ENCODE measurements at regions not wholly inside any gene's neighbourhood (a gene's known extent, or its start where the extent isn't known, plus 50 kb on each side); places are given as distances from the start of the nearest gene placed in this dataset.

GRCh38 chr5:92991581-92992067 is 589.4 kb downstream of the NR2F1-AS1 start:
- intact Hi-C loops (cut with DNase I), result no loop called here
- DNase-seq (no peak), ATAC-seq (peak; percentile 93 to 94)

DNA sequence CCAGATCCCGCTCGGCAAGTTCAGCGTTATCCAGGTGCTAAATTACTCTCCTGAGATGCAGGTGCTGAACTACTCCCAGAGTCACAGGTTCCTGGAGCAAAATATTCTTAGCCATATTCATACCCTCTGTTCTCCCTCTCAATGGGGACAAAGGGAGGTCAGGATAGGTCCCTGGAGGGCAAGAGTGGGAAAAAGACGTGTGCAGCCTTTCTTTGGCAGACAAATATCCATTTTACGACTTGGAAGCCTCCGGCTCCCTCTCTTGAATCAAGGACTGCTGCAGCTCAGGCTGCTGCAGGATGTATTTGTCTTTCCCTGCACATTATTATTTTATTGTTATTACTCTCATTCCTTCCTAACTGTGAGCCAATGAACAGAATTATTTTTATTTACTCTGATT is 590.2 kb downstream of the NR2F1-AS1 start:
- no peak for DNase-seq
- no peak for ATAC-seq
- intact Hi-C loops (cut with DNase I), result no loop called here

DNA sequence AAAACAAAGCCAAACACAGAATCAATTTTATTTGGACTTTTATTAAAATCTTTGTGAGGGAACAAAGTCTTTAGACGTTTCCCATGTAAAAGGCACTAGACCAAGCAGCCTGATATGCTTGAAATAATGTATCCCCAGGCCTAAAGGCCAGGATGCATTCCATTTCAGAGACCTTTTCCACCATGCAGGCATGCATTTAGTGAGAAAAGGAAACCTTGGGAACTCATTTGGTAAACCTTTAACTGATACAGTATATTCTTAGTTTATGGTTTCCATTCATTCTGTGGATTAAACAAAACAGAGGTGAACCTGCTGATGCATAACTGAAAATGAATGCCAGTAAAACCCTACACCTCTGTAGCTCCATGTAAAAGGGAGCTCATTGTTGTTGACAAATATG is 600.0 kb downstream of the NR2F1-AS1 start:
- no peak for ATAC-seq
- intact Hi-C loops (cut with DNase I), result no loop called here
- no peak for DNase-seq

GRCh38 chr5:92980491-92980890 is 600.5 kb downstream of the NR2F1-AS1 start:
- intact Hi-C loops (cut with DNase I), result no loop called here

DNA sequence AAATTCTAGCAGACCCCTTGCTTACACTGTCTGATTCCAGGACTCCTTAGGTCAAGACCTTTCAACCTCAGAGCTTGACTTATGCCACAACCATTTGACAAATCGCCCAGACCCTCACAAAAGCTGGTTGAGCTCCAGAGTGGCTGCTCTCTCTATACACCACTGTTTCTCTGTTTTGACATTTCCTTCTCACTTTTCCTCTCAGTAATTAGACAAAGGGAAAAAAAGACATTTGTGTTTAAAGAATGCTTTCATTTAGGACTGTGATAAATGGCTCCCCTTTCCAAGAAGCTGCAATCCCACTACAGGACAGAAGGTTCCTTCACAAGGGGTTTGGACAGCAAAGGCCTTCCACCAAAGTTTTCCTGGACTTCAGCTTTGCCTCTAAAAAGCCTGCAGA is 601.3 kb downstream of the NR2F1-AS1 start:
- intact Hi-C loops (cut with DNase I), result no loop called here
- DNase-seq (no peak), ATAC-seq (no peak)

More at GRCh38 chr5:92980491-92980890, 600.5 kb downstream of the NR2F1-AS1 start:
- DNase-seq, result no peak
- ATAC-seq, result no peak

DNA sequence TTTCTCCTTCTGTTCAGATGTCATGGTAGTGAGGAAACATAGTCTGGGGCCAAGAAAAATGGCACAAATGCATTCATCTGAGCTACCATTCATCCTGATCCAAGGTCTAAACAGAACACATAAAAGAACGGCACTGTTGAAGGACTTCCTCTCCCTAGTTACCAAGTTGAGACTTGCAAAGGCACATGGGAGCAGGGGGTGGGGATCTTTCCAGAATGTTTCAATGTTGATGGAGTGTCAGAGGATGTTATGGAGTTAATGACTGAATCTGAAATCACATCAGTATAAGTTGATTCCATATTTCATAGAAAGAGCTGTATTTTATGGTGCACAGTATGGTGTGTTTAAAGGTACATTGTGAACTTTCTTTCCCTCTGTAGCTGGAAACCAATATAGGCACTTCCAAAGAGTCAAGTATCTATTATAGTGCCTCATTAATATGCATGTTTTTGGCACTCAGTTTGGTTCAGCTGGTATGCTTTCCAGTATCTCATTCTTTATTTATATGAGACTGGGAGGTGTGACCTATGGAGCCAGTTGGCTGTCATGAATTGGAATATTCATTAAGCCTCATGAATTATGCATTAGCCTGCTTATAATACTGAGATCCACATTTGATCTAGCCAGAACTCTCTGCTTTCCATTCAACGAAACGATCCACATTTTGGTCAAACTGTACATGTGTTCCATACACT is 603.0 kb downstream of the NR2F1-AS1 start:
- no peak for ATAC-seq
- intact Hi-C loops (cut with DNase I), result no loop called here

DNA sequence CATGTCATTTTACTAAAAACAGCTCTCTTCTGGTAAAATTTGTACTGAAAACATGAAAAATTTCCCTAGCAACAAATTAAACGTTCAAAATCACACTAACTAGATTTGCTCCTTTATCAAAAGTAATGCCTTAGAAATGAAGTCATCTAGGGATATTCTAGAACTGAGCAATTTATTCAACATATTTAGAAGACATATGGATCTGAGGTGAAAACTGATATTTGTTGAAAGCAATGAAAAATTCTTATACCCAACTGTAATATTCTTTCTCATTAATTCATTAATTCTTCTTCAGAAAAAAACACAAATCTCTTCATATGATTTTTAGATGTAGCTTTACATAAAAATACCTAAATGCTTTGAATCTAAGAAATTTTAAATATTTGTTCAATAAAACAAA is 604.9 kb downstream of the NR2F1-AS1 start:
- ATAC-seq (no peak), DNase-seq (no peak)
- intact Hi-C loops (cut with DNase I), result no loop called here

More for the DNA sequence above, 603.0 kb downstream of the NR2F1-AS1 start:
- DNase-seq, result no peak

GRCh38 chr5:92969781-92970237 is 611.2 kb downstream of the NR2F1-AS1 start:
- DNase-seq, result no peak
- intact Hi-C loops (cut with DNase I), result no loop called here
- ATAC-seq, result no peak

DNA sequence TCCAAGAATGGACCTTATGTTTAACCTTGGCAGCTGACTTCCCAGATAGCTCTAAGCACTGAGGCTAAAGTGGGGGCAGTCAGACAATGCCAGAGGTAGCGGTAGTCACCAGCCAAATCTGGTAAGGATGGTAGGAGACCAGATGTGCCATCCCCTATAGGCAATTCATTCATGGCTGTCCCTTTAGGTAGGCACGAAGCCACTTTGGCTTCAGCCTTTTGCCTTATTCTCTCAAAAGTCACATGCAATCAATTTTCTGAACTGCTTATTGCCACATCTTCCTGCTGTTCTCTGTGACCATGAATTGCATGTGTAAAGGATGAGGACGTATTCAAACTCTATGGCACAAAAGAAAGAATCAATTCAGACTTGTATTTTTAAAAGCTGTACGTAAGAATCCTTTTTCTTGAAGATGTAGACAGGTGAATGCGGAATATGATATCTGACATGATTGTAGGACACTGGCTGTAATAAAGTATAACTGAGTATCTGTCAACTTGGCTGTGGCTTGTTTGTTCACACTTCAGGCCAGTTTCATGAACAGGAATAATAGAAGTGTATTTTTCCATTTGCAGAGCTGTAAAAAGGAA is 611.7 kb downstream of the NR2F1-AS1 start:
- no peak for ATAC-seq
- DNase-seq, result no peak
- intact Hi-C loops (cut with DNase I), result no loop called here

DNA sequence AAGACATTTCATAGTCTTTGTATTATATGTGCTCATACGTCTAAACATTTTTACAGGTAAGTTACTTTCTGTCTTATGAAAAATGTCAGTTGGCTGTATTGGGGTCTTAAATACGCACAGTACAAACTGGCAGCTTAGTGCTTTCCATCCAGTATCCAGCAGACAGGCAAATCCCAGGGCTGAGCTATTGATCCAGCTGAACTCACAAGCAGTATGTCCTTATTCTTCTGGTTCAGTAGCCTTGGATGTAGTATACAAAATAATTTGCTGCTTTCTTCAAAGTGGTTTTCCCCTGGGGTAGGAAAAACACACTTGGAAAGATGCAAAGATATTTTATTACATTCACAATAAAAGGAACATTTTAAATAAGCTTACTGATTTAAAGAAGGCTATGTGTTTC is 617.2 kb downstream of the NR2F1-AS1 start:
- intact Hi-C loops (cut with DNase I), result no loop called here
- no peak for DNase-seq
- ATAC-seq, result no peak

GRCh38 chr5:92962752-92963151 is 618.3 kb downstream of the NR2F1-AS1 start:
- ATAC-seq (peak; percentile 81 to 83), DNase-seq (peak; percentile 35)
- intact Hi-C loops (cut with DNase I), result no loop called here

GRCh38 chr5:92956886-92957285 is 624.1 kb downstream of the NR2F1-AS1 start:
- intact Hi-C loops (cut with DNase I), result no loop called here
- ATAC-seq (peak in 1 of 2 donors; percentile 32), DNase-seq (no peak)

DNA sequence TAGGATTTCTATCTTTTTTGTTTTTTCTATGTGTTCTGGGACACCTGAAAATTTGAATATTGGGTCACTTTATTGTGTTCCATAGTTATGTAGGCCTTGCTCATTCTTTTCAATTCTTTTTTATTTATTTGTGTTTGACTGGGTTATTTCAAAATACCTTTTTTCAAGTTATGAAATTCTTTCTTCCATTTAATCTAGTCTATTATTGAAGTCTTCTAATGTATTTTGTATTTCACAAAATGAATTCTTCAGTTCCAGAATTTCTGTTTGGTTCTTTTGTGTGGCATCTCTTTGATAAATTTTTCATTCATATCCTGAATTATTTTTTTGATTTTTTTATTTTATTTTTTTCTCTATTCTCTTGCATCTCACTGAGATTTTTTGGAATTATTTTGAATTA is 628.8 kb downstream of the NR2F1-AS1 start:
- ATAC-seq (no peak), DNase-seq (no peak)
- intact Hi-C loops (cut with DNase I), result no loop called here

DNA sequence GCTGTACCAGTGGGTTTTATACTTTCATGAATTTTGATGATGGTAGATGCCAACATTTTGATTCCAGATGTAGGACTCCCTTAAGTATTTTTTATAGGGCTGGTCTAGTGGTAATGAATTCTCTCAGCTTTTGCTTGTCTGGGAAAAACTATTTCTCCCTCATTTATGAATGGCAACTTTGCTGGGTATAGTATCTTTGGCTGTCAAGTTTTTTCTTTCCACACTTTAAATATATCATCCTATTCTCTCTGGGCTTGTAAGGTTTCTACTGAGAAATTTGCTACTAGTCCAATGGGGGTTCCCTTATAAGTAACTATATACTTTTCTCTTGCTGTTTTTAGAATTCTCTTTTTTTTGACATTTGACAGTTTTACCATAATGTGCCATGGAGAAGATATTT is 629.3 kb downstream of the NR2F1-AS1 start:
- no peak for DNase-seq
- intact Hi-C loops (cut with DNase I), result no loop called here
- no peak for ATAC-seq

- DNase-seq, result no peak
- intact Hi-C loops (cut with DNase I), result no loop called here
- ATAC-seq, result no peak
Observed at GRCh38 chr5:92946546-92946945, 634.5 kb downstream of the NR2F1-AS1 start.

GRCh38 chr5:92945605-92946097 is 635.4 kb downstream of the NR2F1-AS1 start:
- intact Hi-C loops (cut with DNase I), result no loop called here
- DNase-seq, result no peak
- ATAC-seq, result peak in 1 of 2 donors; percentile 58

- peak in 1 of 2 donors; percentile 68 for ATAC-seq
- intact Hi-C loops (cut with DNase I), result no loop called here
Observed at GRCh38 chr5:92944903-92945604, 636.0 kb downstream of the NR2F1-AS1 start.

GRCh38 chr5:92944337-92944736 is 636.7 kb downstream of the NR2F1-AS1 start:
- DNase-seq (no peak), ATAC-seq (no peak)
- intact Hi-C loops (cut with DNase I), result no loop called here

More at GRCh38 chr5:92944903-92945604, 636.0 kb downstream of the NR2F1-AS1 start:
- DNase-seq, result no peak

GRCh38 chr5:92942762-92943161 is 638.3 kb downstream of the NR2F1-AS1 start:
- DNase-seq, result no peak
- ATAC-seq, result no peak
- intact Hi-C loops (cut with DNase I), result no loop called here

DNA sequence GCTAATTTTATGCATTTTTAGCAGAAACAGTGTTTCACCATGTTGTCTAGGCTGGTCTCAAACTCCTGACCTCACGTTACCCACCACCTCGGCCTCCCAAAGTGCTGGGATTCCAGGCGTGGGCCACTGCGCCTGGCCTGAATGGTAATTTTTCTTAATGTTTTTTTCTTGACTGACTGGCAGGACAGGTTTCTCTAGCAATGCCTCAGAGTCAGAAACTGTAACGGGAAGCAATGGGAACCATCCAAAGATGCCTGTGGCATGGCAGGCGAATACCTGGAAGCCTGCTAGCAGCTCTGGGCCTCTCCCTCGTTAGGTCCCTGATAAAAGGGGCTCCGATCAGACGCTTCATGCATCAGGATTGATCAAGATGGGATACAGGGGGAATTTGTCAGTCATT is 639.2 kb downstream of the NR2F1-AS1 start:
- intact Hi-C loops (cut with DNase I), result no loop called here
- ATAC-seq (no peak), DNase-seq (no peak)

All from left cardiac atrium (tissue), 4 donors.